ENCODE measurements at regions not wholly inside any gene's neighbourhood (a gene's known extent, or its start where the extent isn't known, plus 50 kb on each side); places are given as distances from the start of the nearest gene placed in this dataset.

DNA sequence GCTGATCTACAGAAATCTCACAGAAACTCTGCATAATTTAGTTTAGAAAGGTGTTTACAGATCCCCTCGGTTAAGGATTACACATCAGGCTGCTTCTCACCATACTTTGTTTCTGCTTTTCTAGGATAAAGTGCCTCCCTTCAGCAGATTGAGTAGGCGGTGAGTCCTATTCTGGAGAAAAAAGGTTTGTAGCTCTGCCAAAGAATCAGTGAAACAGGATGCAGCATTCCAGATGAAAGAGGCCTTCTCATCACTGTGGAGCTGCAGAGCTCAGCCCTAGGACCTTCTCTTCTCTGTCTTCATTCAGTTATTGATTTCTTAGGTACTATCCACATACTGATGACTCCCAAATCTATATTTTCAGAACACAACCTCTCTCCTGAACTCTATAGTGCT is 155.5 kb upstream of the KRR1 start (continued):
- peak; percentile 19; the same call in 1 of the 2 replicates for TF ChIP-seq ARID5B (CRISPR knock-in tag; IDR thresholded peaks at IDR 0.05)
- TF ChIP-seq SRSF1 (optimal IDR thresholded peaks at IDR 0.05; ENCODE audit: low read depth, low read length) = no peak
- peak; percentile 41; the same call in 1 of the 2 replicates for TF ChIP-seq FOXA3 (CRISPR knock-in tag; IDR thresholded peaks at IDR 0.05)
- no peak for TF ChIP-seq ADNP (CRISPR knock-in tag; IDR thresholded peaks at IDR 0.05)
- TF ChIP-seq ZNF3 (CRISPR knock-in tag; IDR thresholded peaks at IDR 0.05) = no peak
- TF ChIP-seq ZNF691 (CRISPR knock-in tag; IDR thresholded peaks at IDR 0.05; ENCODE audit: borderline replicate concordance, low read depth) = no peak
- no peak for TF ChIP-seq TBX3 (IDR thresholded peaks at IDR 0.05; ENCODE audit: borderline replicate concordance)
- no peak for TF ChIP-seq RORA (CRISPR knock-in tag; IDR thresholded peaks at IDR 0.05)
- no peak for TF ChIP-seq ZNF431 (CRISPR knock-in tag; IDR thresholded peaks at IDR 0.05; ENCODE audit: borderline replicate concordance, low read depth)
- TF ChIP-seq, protein P1, sequence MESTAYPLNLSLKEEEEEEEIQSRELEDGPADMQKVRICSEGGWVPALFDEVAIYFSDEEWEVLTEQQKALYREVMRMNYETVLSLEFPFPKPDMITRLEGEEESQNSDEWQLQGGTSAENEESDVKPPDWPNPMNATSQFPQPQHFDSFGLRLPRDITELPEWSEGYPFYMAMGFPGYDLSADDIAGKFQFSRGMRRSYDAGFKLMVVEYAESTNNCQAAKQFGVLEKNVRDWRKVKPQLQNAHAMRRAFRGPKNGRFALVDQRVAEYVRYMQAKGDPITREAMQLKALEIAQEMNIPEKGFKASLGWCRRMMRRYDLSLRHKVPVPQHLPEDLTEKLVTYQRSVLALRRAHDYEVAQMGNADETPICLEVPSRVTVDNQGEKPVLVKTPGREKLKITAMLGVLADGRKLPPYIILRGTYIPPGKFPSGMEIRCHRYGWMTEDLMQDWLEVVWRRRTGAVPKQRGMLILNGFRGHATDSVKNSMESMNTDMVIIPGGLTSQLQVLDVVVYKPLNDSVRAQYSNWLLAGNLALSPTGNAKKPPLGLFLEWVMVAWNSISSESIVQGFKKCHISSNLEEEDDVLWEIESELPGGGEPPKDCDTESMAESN (CRISPR knock-in tag; conservative IDR thresholded peaks at IDR 0.05) = no peak
- peak; percentile 27; the same call in 1 of the 2 replicates for TF ChIP-seq ZFX (CRISPR knock-in tag; IDR thresholded peaks at IDR 0.05; ENCODE audit: low read depth)
- no peak for TF ChIP-seq FOXO1 (CRISPR knock-in tag; IDR thresholded peaks at IDR 0.05)
- TF ChIP-seq KDM4B (CRISPR knock-in tag; IDR thresholded peaks at IDR 0.05) = no peak
- peak; percentile 85 for TF ChIP-seq ONECUT2 (CRISPR knock-in tag; IDR thresholded peaks at IDR 0.05)
- TF ChIP-seq ZNF720 (CRISPR knock-in tag; IDR thresholded peaks at IDR 0.05) = no peak
- no peak for TF ChIP-seq BRF2 (CRISPR knock-in tag; IDR thresholded peaks at IDR 0.05)
- TF ChIP-seq TBX2 (CRISPR knock-in tag; IDR thresholded peaks at IDR 0.05; ENCODE audit: borderline replicate concordance) = 0 out of 2 replicates have a peak, but pooled peaks have one; percentile 34
- TF ChIP-seq SALL1 (CRISPR knock-in tag; IDR thresholded peaks at IDR 0.05) = peak; percentile 58; the same call in 1 of the 2 replicates
- 0 out of 2 replicates have a peak, but pooled peaks have one; percentile 9 for TF ChIP-seq SAP130 (CRISPR knock-in tag; IDR thresholded peaks at IDR 0.05; ENCODE audit: low read depth)
- no peak for TF ChIP-seq NR2F6 (IDR thresholded peaks at IDR 0.05)
- TF ChIP-seq NR2F6 (CRISPR knock-in tag; IDR thresholded peaks at IDR 0.05) = peak; percentile 5; the same call in 1 of the 2 replicates
- peak; percentile 73 for TF ChIP-seq GATAD2A (CRISPR knock-in tag; IDR thresholded peaks at IDR 0.05)
- TF ChIP-seq ZNF564 (CRISPR knock-in tag; IDR thresholded peaks at IDR 0.05) = no peak
- 0 out of 2 replicates have a peak, but pooled peaks have one; percentile 34 for TF ChIP-seq ZNF232 (CRISPR knock-in tag; IDR thresholded peaks at IDR 0.05; ENCODE audit: borderline replicate concordance)
- 0 out of 2 replicates have a peak, but pooled peaks have one; percentile 6 for TF ChIP-seq SMC3 (IDR thresholded peaks at IDR 0.05; ENCODE audit: low read length)
